ENCODE measurements at regions not wholly inside any gene's neighbourhood (a gene's known extent, or its start where the extent isn't known, plus 50 kb on each side); places are given as distances from the start of the nearest gene placed in this dataset.

DNA sequence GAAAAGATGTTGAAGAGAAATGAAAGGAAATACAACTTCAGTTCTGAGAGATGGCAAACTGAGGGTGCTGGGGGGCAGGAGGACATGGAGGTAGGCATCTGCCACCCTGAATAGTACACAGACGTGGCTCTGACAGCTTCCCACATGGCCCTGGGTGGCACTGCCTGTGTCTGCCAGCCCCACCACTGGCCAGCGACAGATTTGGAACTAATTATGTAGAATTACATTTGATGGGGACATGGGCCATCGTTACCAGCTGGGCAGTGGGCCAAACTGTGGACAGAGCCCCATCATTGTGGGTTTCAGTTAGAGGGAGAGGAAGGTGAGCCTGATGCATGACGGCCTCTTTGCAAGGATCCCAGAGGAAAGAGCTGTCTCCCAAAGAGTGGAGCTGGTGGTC is 216.0 kb upstream of the HAAO start:
- H3K27ac ChIP-seq (ENCODE audit: low read depth in 1 of 2, low read length in 1 of 2), result no peak overlapping the region
- H3K4me1 ChIP-seq (ENCODE audit: control insufficient read depth in 5 of 5, insufficient read depth in 5 of 5, low read length in 5 of 5), result peaks cover 0 to 12% (median 0%) of the 10 kb centered on the region in 5 donors
- ATAC-seq (ENCODE audit: insufficient read depth, low FRiP score) (no peak), DNase-seq (no peak)
- 66 to 67% methylated on average over 4 of the region's 4 CpGs for WGBS, 2 donors
- no peak for TF ChIP-seq CTCF (IDR thresholded peaks at IDR 0.05; ENCODE audit: control extremely low read depth, extremely low read depth)
- no peak overlapping the region for H3K4me3 ChIP-seq
- no peaks in the 10 kb centered on the region for H3K27me3 ChIP-seq (ENCODE audit: control insufficient read depth in 3 of 3, insufficient read depth in 3 of 3, low read length in 2 of 3)
- no peaks in the 10 kb centered on the region for H3K36me3 ChIP-seq (ENCODE audit: control insufficient read depth in 4 of 4, insufficient read depth in 4 of 4, low read length in 4 of 4)
- peaks cover 0 to 2% (median 0%) of the 10 kb centered on the region in 4 donors for H3K9me3 ChIP-seq (ENCODE audit: control insufficient read depth in 4 of 4, insufficient read depth in 3 of 4, low read length in 3 of 4)
- H3K9ac ChIP-seq (ENCODE audit: insufficient read depth in 1 of 2, low read length in 2 of 2), result no peak overlapping the region

- ATAC-seq (ENCODE audit: insufficient read depth, low FRiP score), result no peak
- no peak overlapping the region for H3K4me3 ChIP-seq
- peaks cover 0 to 2% (median 0%) of the 10 kb centered on the region in 4 donors for H3K9me3 ChIP-seq (ENCODE audit: control insufficient read depth in 4 of 4, insufficient read depth in 3 of 4, low read length in 3 of 4)
- no peak for TF ChIP-seq CTCF (IDR thresholded peaks at IDR 0.05; ENCODE audit: control extremely low read depth, extremely low read depth)
- no peak overlapping the region for H3K9ac ChIP-seq (ENCODE audit: insufficient read depth in 1 of 2, low read length in 2 of 2)
- WGBS, 2 donors, result 75 to 100% methylated on average over 2 of the region's 2 CpGs
- peaks cover 0 to 12% (median 0%) of the 10 kb centered on the region in 5 donors for H3K4me1 ChIP-seq (ENCODE audit: control insufficient read depth in 5 of 5, insufficient read depth in 5 of 5, low read length in 5 of 5)
- H3K36me3 ChIP-seq (ENCODE audit: control insufficient read depth in 4 of 4, insufficient read depth in 4 of 4, low read length in 4 of 4), result no peaks in the 10 kb centered on the region
- H3K27me3 ChIP-seq (ENCODE audit: control insufficient read depth in 3 of 3, insufficient read depth in 3 of 3, low read length in 2 of 3), result no peaks in the 10 kb centered on the region
- DNase-seq, result no peak
- no peak overlapping the region for H3K27ac ChIP-seq (ENCODE audit: low read depth in 1 of 2, low read length in 1 of 2)
Observed at GRCh38 chr2:43007901-43008300, 215.5 kb upstream of the HAAO start.

- DNase-seq, result no peak
- WGBS, 2 donors, result 93 to 94% methylated on average over 5 of the region's 5 CpGs
Observed at GRCh38 chr2:43006834-43007543, 214.6 kb upstream of the HAAO start.

More at GRCh38 chr2:43006834-43007543, 214.6 kb upstream of the HAAO start:
- no peak overlapping the region for H3K4me3 ChIP-seq
- no peaks in the 10 kb centered on the region for H3K27me3 ChIP-seq (ENCODE audit: control insufficient read depth in 3 of 3, insufficient read depth in 3 of 3, low read length in 2 of 3)
- H3K9ac ChIP-seq (ENCODE audit: insufficient read depth in 1 of 2, low read length in 2 of 2), result no peak overlapping the region
- H3K9me3 ChIP-seq (ENCODE audit: control insufficient read depth in 4 of 4, insufficient read depth in 3 of 4, low read length in 3 of 4), result peaks cover 0 to 2% (median 0%) of the 10 kb centered on the region in 4 donors
- no peak overlapping the region for H3K27ac ChIP-seq (ENCODE audit: low read depth in 1 of 2, low read length in 1 of 2)
- H3K36me3 ChIP-seq (ENCODE audit: control insufficient read depth in 4 of 4, insufficient read depth in 4 of 4, low read length in 4 of 4), result no peaks in the 10 kb centered on the region
- no peak for TF ChIP-seq CTCF (IDR thresholded peaks at IDR 0.05; ENCODE audit: control extremely low read depth, extremely low read depth)
- H3K4me1 ChIP-seq (ENCODE audit: control insufficient read depth in 5 of 5, insufficient read depth in 5 of 5, low read length in 5 of 5), result peaks cover 0 to 12% (median 0%) of the 10 kb centered on the region in 5 donors
- ATAC-seq (ENCODE audit: insufficient read depth, low FRiP score), result no peak
